ENCODE measurements at regions not wholly inside any gene's neighbourhood (a gene's known extent, or its start where the extent isn't known, plus 50 kb on each side); places are given as distances from the start of the nearest gene placed in this dataset.

DNA sequence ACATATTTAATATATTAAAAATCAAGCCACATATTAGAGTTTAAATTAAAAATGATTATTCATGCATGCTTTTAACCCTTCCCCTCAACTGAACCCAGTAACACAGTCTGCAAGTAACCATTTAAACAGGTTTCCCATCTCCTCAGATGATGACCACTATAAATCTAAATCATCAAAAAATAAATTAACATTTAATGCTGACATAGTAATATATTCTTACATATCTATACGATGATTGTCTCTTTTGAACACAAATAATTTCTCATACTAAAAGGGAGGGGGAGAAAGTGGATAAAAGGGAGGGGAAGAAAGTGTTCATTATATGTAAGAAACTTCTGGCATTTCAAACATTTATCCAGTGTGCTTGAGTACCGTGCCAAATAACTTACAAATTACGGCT, 701.6 kb downstream of the MTRR start:
- Histone ChIP-seq H3K27ac (no peak overlapping the region), H3K9me3 (no peaks in the 10 kb centered on the region), H3K4me3 (no peak overlapping the region), H3K27me3 (replicated peaks in 1 of 7) (no peaks in the 10 kb centered on the region), H3K36me3 (no peaks in the 10 kb centered on the region), H3K4me1 (no peaks in the 10 kb centered on the region)
- DNase-seq = no peak
- intact Hi-C loops (cut with DNase I; ENCODE audit: low total_unique reads) = no loop called here
- TF ChIP-seq, protein P1, sequence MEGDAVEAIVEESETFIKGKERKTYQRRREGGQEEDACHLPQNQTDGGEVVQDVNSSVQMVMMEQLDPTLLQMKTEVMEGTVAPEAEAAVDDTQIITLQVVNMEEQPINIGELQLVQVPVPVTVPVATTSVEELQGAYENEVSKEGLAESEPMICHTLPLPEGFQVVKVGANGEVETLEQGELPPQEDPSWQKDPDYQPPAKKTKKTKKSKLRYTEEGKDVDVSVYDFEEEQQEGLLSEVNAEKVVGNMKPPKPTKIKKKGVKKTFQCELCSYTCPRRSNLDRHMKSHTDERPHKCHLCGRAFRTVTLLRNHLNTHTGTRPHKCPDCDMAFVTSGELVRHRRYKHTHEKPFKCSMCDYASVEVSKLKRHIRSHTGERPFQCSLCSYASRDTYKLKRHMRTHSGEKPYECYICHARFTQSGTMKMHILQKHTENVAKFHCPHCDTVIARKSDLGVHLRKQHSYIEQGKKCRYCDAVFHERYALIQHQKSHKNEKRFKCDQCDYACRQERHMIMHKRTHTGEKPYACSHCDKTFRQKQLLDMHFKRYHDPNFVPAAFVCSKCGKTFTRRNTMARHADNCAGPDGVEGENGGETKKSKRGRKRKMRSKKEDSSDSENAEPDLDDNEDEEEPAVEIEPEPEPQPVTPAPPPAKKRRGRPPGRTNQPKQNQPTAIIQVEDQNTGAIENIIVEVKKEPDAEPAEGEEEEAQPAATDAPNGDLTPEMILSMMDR (IDR thresholded peaks at IDR 0.05 in 8 of 11, conservative IDR thresholded peaks at IDR 0.05 in 3 of 11) = no peak
- TF ChIP-seq POLR2A (IDR thresholded peaks at IDR 0.05) = no peak
- TF ChIP-seq POLR2AphosphoS5 (IDR thresholded peaks at IDR 0.05) = no peak
- 27 to 89% (median 63%) methylated on average over 3 of the region's 3 CpGs for WGBS, 5 donors

DNA sequence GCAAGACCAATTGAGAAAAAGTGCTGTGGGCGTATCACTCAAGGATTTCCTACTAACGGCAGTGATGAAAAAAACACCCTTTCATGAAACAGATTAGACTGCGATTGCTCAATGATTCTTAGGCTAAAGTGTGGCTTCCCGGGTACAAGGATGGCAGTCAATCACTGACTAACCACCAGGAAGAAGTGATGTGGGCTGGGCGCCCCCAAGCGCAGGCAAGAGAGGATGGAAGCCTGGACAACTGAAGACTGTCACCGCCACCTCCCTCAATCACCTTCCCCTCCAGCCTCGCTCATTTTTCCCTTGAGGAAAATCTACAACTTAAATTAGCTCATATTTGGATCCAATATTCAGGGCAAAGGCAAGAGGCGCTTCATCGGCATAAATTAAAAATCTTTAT, 707.2 kb downstream of the MTRR start:
- DNase-seq = no peak
- H3K9me3 ChIP-seq = no peaks in the 10 kb centered on the region
- H3K27me3 ChIP-seq (replicated peaks in 1 of 7) = no peaks in the 10 kb centered on the region
- no peaks in the 10 kb centered on the region for H3K4me1 ChIP-seq
- H3K4me3 ChIP-seq = no peak overlapping the region
- intact Hi-C loops (cut with DNase I; ENCODE audit: low total_unique reads) = no loop called here
- H3K27ac ChIP-seq = no peak overlapping the region
- TF ChIP-seq POLR2A (IDR thresholded peaks at IDR 0.05) (no peak), POLR2AphosphoS5 (IDR thresholded peaks at IDR 0.05) (no peak)
- TF ChIP-seq, protein P1 (IDR thresholded peaks at IDR 0.05 in 8 of 11, conservative IDR thresholded peaks at IDR 0.05 in 3 of 11) = no peak
- 67 to 88% (median 78%) methylated on average over 10 of the region's 10 CpGs for WGBS, 5 donors
- H3K36me3 ChIP-seq = no peaks in the 10 kb centered on the region

DNA sequence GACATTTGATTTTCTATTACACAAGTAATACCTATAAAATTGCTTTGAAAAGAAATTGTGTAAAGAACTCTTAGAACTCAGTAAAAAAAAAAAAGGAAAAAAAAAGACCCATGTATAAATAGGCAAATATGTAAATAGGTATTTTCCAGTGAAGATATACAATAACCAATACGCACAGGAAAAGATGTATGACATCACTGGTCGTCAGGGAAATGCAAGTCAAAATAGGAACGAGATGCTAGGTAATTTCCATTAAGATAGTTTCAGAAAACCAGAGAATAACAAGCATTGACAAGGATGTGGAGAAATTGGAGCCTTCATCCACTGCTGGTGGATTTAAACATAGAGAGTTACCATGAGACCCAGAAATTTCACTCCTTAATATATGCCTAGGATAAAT, 708.8 kb downstream of the MTRR start:
- WGBS, 5 donors = 60 to 75% (median 67%) methylated on average over 3 of the region's 3 CpGs
- H3K27ac ChIP-seq = no peak overlapping the region
- H3K4me1 ChIP-seq = no peaks in the 10 kb centered on the region
- intact Hi-C loops (cut with DNase I; ENCODE audit: low total_unique reads) = no loop called here
- H3K27me3 ChIP-seq (replicated peaks in 1 of 7) = no peaks in the 10 kb centered on the region
- H3K36me3 ChIP-seq = no peaks in the 10 kb centered on the region
- TF ChIP-seq POLR2AphosphoS5 (IDR thresholded peaks at IDR 0.05) (no peak), POLR2A (IDR thresholded peaks at IDR 0.05) (no peak)
- TF ChIP-seq, protein P1 (IDR thresholded peaks at IDR 0.05 in 8 of 11, conservative IDR thresholded peaks at IDR 0.05 in 3 of 11) = no peak
- no peaks in the 10 kb centered on the region for H3K9me3 ChIP-seq
- H3K4me3 ChIP-seq = no peak overlapping the region
- DNase-seq = no peak

DNA sequence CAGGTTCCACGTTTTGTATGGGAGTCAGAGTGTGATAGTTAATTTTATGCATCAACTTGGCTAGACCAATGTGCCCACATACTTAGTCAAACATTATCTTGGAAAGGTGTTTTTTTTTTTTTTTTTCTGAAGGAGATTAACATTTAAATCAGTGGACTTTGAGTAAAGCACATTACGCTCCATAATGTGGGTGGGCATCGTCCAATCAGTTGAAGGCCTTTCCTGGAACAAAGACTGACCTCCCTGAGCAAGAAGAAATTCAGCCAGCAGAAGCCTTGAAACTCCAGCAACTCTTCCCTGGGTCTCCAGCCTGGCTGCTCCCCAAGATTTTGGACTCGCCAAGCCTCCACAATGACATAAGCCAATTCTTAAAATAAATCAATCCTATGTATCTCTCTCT, 711.4 kb downstream of the MTRR start:
- intact Hi-C loops (cut with DNase I; ENCODE audit: low total_unique reads) = no loop called here
- H3K4me1 ChIP-seq = no peaks in the 10 kb centered on the region
- H3K36me3 ChIP-seq = no peaks in the 10 kb centered on the region
- WGBS, 5 donors = 63 to 69% (median 65%) methylated on average over 4 of the region's 4 CpGs
- H3K27me3 ChIP-seq (replicated peaks in 1 of 7) = no peaks in the 10 kb centered on the region
- no peak for DNase-seq
- no peak overlapping the region for H3K27ac ChIP-seq
- TF ChIP-seq POLR2A (IDR thresholded peaks at IDR 0.05) = no peak
- TF ChIP-seq, protein P1 (IDR thresholded peaks at IDR 0.05 in 8 of 11, conservative IDR thresholded peaks at IDR 0.05 in 3 of 11) = no peak
- no peak for TF ChIP-seq POLR2AphosphoS5 (IDR thresholded peaks at IDR 0.05)
- no peak overlapping the region for H3K4me3 ChIP-seq
- H3K9me3 ChIP-seq = no peaks in the 10 kb centered on the region
